ENCODE measurements at regions not wholly inside any gene's neighbourhood (a gene's known extent, or its start where the extent isn't known, plus 50 kb on each side); places are given as distances from the start of the nearest gene placed in this dataset.

DNA sequence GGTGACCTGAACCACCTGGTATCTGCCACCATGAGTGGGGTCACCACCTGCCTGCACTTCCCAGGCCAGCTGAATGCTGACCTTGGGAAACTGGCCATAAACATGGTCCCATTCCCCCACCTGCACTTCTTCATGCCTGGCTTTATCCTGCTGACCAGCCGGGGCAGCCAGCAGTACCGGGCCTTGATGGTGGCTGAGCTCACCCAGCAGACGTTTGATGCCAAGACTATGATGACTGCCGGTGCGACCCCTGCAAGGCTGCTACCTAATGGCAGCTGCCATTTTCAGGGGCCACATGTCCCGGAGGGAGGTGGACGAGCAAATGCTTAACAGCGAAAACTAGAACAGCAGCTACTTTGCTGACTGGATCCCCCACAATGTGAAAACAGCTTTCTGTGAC lies 67.5 kb upstream of the FAM241A start:
- Histone ChIP-seq H3K4me3 (ENCODE audit: low read depth in 2 of 2, low read length in 2 of 2) (no peak overlapping the region), H3K27me3 (ENCODE audit: control insufficient read depth, insufficient read depth, low read length) (no peaks in the 10 kb centered on the region), H3K36me3 (ENCODE audit: control insufficient read depth, insufficient read depth, low read length) (no peaks in the 10 kb centered on the region), H3K4me1 (ENCODE audit: control insufficient read depth, insufficient read depth, low read length) (no peaks in the 10 kb centered on the region), H3K9me3 (ENCODE audit: control insufficient read depth, insufficient read depth, low read depth, low read length) (no peaks in the 10 kb centered on the region), H3K27ac (ENCODE audit: low read length) (no peak overlapping the region)
- intact Hi-C loops (cut with micrococcal nuclease; ENCODE audit: unreplicated experiment): no loop called here
- no TSS peak for BruUV-seq (replicated peaks)
- TF ChIP-seq TCF7L2 (IDR thresholded peaks at IDR 0.05; ENCODE audit: low read depth, low read length) (no peak), SIN3A (IDR thresholded peaks at IDR 0.05; ENCODE audit: borderline replicate concordance, insufficient read depth, low read depth, low read length) (no peak), POLR2AphosphoS5 (IDR thresholded peaks at IDR 0.05; ENCODE audit: low read depth, low read length) (no peak), CTCF (IDR thresholded peaks at IDR 0.05) (no peak)
- TF ChIP-seq, protein P1, sequence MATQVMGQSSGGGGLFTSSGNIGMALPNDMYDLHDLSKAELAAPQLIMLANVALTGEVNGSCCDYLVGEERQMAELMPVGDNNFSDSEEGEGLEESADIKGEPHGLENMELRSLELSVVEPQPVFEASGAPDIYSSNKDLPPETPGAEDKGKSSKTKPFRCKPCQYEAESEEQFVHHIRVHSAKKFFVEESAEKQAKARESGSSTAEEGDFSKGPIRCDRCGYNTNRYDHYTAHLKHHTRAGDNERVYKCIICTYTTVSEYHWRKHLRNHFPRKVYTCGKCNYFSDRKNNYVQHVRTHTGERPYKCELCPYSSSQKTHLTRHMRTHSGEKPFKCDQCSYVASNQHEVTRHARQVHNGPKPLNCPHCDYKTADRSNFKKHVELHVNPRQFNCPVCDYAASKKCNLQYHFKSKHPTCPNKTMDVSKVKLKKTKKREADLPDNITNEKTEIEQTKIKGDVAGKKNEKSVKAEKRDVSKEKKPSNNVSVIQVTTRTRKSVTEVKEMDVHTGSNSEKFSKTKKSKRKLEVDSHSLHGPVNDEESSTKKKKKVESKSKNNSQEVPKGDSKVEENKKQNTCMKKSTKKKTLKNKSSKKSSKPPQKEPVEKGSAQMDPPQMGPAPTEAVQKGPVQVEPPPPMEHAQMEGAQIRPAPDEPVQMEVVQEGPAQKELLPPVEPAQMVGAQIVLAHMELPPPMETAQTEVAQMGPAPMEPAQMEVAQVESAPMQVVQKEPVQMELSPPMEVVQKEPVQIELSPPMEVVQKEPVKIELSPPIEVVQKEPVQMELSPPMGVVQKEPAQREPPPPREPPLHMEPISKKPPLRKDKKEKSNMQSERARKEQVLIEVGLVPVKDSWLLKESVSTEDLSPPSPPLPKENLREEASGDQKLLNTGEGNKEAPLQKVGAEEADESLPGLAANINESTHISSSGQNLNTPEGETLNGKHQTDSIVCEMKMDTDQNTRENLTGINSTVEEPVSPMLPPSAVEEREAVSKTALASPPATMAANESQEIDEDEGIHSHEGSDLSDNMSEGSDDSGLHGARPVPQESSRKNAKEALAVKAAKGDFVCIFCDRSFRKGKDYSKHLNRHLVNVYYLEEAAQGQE (IDR thresholded peaks at IDR 0.05; ENCODE audit: insufficient read depth in 1 of 2, low read depth in 2 of 2, low read length in 1 of 2): no peak
- in situ Hi-C loops (cut with HindIII; ENCODE audit: low pct_unique_long_range_greater_than_20kb, low sequenced_read_pairs): no loop called here
- ATAC-seq (no peak), DNase-seq (ENCODE audit: low read depth, low spot score) (no peak)
- ChIA-PET CTCF (no interaction called here), POLR2A (no interaction called here)

DNA sequence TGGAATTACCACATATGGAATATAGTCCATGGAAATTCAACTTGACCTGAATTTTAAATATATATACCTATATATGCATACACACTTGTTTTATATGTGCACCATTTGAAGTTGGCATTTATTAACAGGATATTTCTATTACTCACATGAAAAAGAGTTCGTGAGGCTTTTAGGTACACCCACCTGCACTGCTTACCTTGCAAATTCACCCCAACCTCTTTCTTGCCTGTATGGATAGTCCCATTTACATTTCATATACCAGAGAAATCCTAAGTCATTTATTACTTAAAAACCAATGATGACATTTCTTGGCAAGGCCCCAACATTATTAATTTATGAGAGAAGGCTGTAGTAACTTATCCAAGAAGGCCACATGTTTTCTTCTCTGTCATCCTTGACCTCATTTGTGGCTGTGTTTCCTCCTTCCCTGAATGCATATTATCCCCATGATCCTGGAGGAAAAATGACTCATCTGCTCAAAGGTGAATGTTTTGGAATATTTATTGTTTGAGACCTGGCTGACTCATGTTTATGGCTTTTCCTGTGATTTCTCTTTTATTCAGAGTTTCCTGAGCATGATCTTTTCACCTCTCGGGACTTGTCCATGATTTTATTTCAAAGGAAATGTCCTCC lies 62.2 kb upstream of the FAM241A start:
- Histone ChIP-seq H3K27ac (ENCODE audit: low read length) (no peak overlapping the region), H3K4me3 (ENCODE audit: low read depth in 2 of 2, low read length in 2 of 2) (no peak overlapping the region), H3K36me3 (ENCODE audit: control insufficient read depth, insufficient read depth, low read length) (no peaks in the 10 kb centered on the region), H3K27me3 (ENCODE audit: control insufficient read depth, insufficient read depth, low read length) (no peaks in the 10 kb centered on the region), H3K9me3 (ENCODE audit: control insufficient read depth, insufficient read depth, low read depth, low read length) (no peaks in the 10 kb centered on the region), H3K4me1 (ENCODE audit: control insufficient read depth, insufficient read depth, low read length) (peaks cover 3% of the 10 kb centered on the region)
- TF ChIP-seq, protein P1 (IDR thresholded peaks at IDR 0.05; ENCODE audit: insufficient read depth in 1 of 2, low read depth in 2 of 2, low read length in 1 of 2): no peak
- TF ChIP-seq TCF7L2 (IDR thresholded peaks at IDR 0.05; ENCODE audit: low read depth, low read length) (no peak), POLR2AphosphoS5 (IDR thresholded peaks at IDR 0.05; ENCODE audit: low read depth, low read length) (no peak), CTCF (IDR thresholded peaks at IDR 0.05) (no peak), SIN3A (IDR thresholded peaks at IDR 0.05; ENCODE audit: borderline replicate concordance, insufficient read depth, low read depth, low read length) (no peak)
- ATAC-seq (peak; percentile 94), DNase-seq (ENCODE audit: low read depth, low spot score) (peak; percentile 92)
- in situ Hi-C loops (cut with HindIII; ENCODE audit: low pct_unique_long_range_greater_than_20kb, low sequenced_read_pairs): no loop called here
- intact Hi-C loops (cut with micrococcal nuclease; ENCODE audit: unreplicated experiment): no loop called here
- no TSS peak for BruUV-seq (replicated peaks)
- POLR2A ChIA-PET: no interaction called here
- CTCF ChIA-PET: no interaction called here
